Endothelial cell of umbilical vein (primary cell): ENCODE measurements at regions not wholly inside any gene's neighbourhood (a gene's known extent, or its start where the extent isn't known, plus 50 kb on each side); places are given as distances from the start of the nearest gene placed in this dataset.
"Not testable (repeated sequence)": the region's sequence is repeated elsewhere in the genome, so short reads cannot be mapped to it uniquely, and the experiment has no call there.

ENCODE experiments used
- BruUV-seq: library from RNA; stranded (reverse); fragments of 400-500 nt; replicated peaks from 2 replicates; lab custom pipeline; 2021; lab: Mats Ljungman, UMichigan
- CTCF ChIA-PET: fragments of 300-600, 350-600 bp; sonication (Branson Sonifier 250); formaldehyde crosslinking; loops from one replicate; lab custom pipeline; 2021; ENCODE audit warnings: antibody characterized with exemption, inconsistent platforms; lab: Charles Lee
- POLR2A ChIA-PET: fragments of 300-600, 350-600 bp; sonication (Branson Sonifier 250); formaldehyde crosslinking; loops from one replicate; lab custom pipeline; 2021; ENCODE audit warnings: antibody characterized with exemption, inconsistent platforms; lab: Charles Lee
- DNase-seq: peaks from one replicate; pipeline ENCODE4 v3.0.0-alpha.2; 2011; ENCODE audit warnings: low read depth, low spot score
- FAIRE-seq: peaks from 2 replicates; lab custom pipeline; 2011; peaks lifted over from hg19 to GRCh38; lab: Jason Lieb, UNC
- H2AFZ ChIP-seq: 2 replicates; pipeline ENCODE4 v1.6.0; 2012; ENCODE audit warnings: low read depth, low read length, control low read depth, inconsistent platforms
- H3K27ac ChIP-seq: 2 replicates; pipeline ENCODE4 v1.5.1; 2011; ENCODE audit warnings: low read depth, mild to moderate bottlenecking, control low read depth, low read length, moderate library complexity; ENCODE audit not compliant: insufficient read depth
- H3K27me3 ChIP-seq, 2 experiments: 2 replicates each; pipeline versions ENCODE4 v1.6.0 to v1.6.1; 2011; ENCODE audit warnings: low read length in 2 of 2, mixed read lengths in 1 of 2; ENCODE audit not compliant: control insufficient read depth in 2 of 2, insufficient read depth in 2 of 2
- H3K36me3 ChIP-seq, 2 experiments: 2 replicates in 1 of 2; 3 replicates in 1 of 2; pipeline ENCODE4 v1.5.1; 2011; ENCODE audit warnings: low read length in 2 of 2, mild to moderate bottlenecking in 1 of 2, moderate library complexity in 1 of 2; ENCODE audit not compliant: control insufficient read depth in 2 of 2, insufficient read depth in 2 of 2; ENCODE audit errors: extremely low read depth in 1 of 2
- H3K4me1 ChIP-seq: 3 replicates; pipeline ENCODE4 v1.5.1; 2011; ENCODE audit warnings: mild to moderate bottlenecking, low read length; ENCODE audit not compliant: control insufficient read depth, insufficient read depth; ENCODE audit errors: extremely low read depth
- H3K4me2 ChIP-seq: 2 replicates; pipeline ENCODE4 v1.6.1; 2011; ENCODE audit warnings: low read length, control low read depth, mixed read lengths; ENCODE audit not compliant: insufficient read depth
- H3K4me3 ChIP-seq, 3 experiments: fragments of 200-600 bp in 1 of 3; sonication (generic), shearing (Covaris generic) in 1 of 3; replicated peaks in 1 of 3; 2 replicates each; pipeline ENCODE4 v1.5.1; 2011 to 2016; ENCODE audit warnings: control low read depth in 3 of 3, low read length in 3 of 3, mild to moderate bottlenecking in 2 of 3, inconsistent platforms in 1 of 3, low read depth in 1 of 3, moderate library complexity in 1 of 3; ENCODE audit not compliant: insufficient read depth in 1 of 3
- H3K79me2 ChIP-seq: 2 replicates; pipeline ENCODE4 v1.6.0; 2012; ENCODE audit warnings: low read length, inconsistent platforms; ENCODE audit not compliant: control insufficient read depth, insufficient read depth
- H3K9ac ChIP-seq: replicated peaks from 2 replicates; pipeline ENCODE3; 2011; ENCODE audit warnings: low read length, control low read depth; ENCODE audit not compliant: insufficient read depth; ENCODE audit errors: extremely low read depth
- H3K9me1 ChIP-seq: replicated peaks from 3 replicates; pipeline ENCODE4 v1.6.0; 2011; ENCODE audit warnings: mild to moderate bottlenecking, low read length; ENCODE audit not compliant: control insufficient read depth, insufficient read depth; ENCODE audit errors: extremely low read depth
- H3K9me3 ChIP-seq: replicated peaks from 2 replicates; pipeline ENCODE4 v1.5.1; 2012; ENCODE audit warnings: low read length, inconsistent platforms; ENCODE audit not compliant: control insufficient read depth, insufficient read depth
- H4K20me1 ChIP-seq: replicated peaks from 2 replicates; pipeline ENCODE3; 2011; ENCODE audit warnings: mild to moderate bottlenecking, low read length; ENCODE audit not compliant: control insufficient read depth, insufficient read depth; ENCODE audit errors: extremely low read depth
- CTCF ChIP-seq, 2 donors: IDR thresholded peaks; 1 replicate in 1 of 2; 2 replicates in 1 of 2; pipeline ENCODE4 v1.5.1; 2011; ENCODE audit warnings: low read length in 2 of 2, mild to moderate bottlenecking in 2 of 2, moderate library complexity in 2 of 2, control low read depth in 1 of 2, inconsistent platforms in 1 of 2, low read depth in 1 of 2; ENCODE audit not compliant: insufficient read depth in 1 of 2; ENCODE audit errors: extremely low read depth in 1 of 2
- EZH2 ChIP-seq: IDR thresholded peaks from 2 replicates; pipeline ENCODE4 v1.6.1; 2012; ENCODE audit warnings: borderline replicate concordance, low read depth, mild to moderate bottlenecking, moderate library complexity, low read length, inconsistent platforms; ENCODE audit not compliant: severe bottlenecking
- FOS ChIP-seq: IDR thresholded peaks from 2 replicates; pipeline ENCODE4 v1.6.1; 2011; ENCODE audit warnings: mild to moderate bottlenecking, low read length, moderate library complexity, borderline replicate concordance; ENCODE audit not compliant: insufficient read depth
- GATA2 ChIP-seq: IDR thresholded peaks from 2 replicates; pipeline ENCODE4 v1.7.0; 2011; ENCODE audit warnings: low read depth, mild to moderate bottlenecking, moderate library complexity, mixed read lengths, low read length; ENCODE audit not compliant: insufficient read length, insufficient read depth
- JUN ChIP-seq: IDR thresholded peaks from 2 replicates; pipeline ENCODE4 v1.6.1; 2011; ENCODE audit warnings: borderline replicate concordance, low read depth; ENCODE audit not compliant: insufficient read length, insufficient read depth
- MAX ChIP-seq: IDR thresholded peaks from 2 replicates; pipeline ENCODE4 v1.6.1; 2011; ENCODE audit not compliant: insufficient read depth, insufficient read length
- MYC ChIP-seq: IDR thresholded peaks from one replicate; pipeline ENCODE4 v1.6.1; 2011; ENCODE audit warnings: mild to moderate bottlenecking, low read depth, low read length
- POLR2A ChIP-seq: IDR thresholded peaks from 2 replicates; pipeline ENCODE4 v1.6.1; 2012; ENCODE audit warnings: low read depth, mild to moderate bottlenecking, control low read depth, low read length
- POLR2AphosphoS5 ChIP-seq: IDR thresholded peaks from 2 replicates; pipeline ENCODE4 v1.6.1; 2012; ENCODE audit warnings: low read depth, mild to moderate bottlenecking, control low read depth, low read length, moderate library complexity; ENCODE audit not compliant: insufficient read depth
- dilution Hi-C: fragments of 300-500 bp; cut with MboI; formaldehyde crosslinking; loops from one replicate; pipeline ENCODE4 v1.15.0; 2019; ENCODE audit warnings: low sequenced_read_pairs; ENCODE audit not compliant: extremely low pct_ligation_motif_present
- intact Hi-C: fragments of 100-400 bp; cut with micrococcal nuclease; formaldehyde crosslinking; loops from one replicate; pipeline ENCODE4 v1.10.0; 2022

DNA sequence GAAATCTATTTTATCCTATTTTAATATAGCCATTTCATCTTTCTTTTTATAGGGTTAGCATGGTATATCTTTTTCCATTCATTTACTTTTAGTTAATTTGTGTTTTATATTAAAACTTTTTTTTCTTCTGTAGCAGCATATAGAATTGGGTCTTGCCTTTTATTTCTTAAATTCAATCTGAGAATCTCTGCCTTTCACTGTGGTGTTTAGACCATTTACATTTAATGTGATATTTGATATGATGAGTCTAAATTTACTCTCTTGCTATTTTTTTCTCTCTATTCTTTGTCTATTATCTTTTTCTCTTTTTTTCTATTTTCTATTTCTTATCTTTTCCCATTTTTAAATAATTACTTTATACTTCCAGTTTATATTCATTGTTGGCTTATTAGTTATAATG is 105.4 kb upstream of the HAND2 start:
- Histone ChIP-seq H3K4me3 (no peak overlapping the region), H3K27ac (no peak overlapping the region), H3K9ac (no peak overlapping the region), H3K36me3 (no peaks in the 10 kb centered on the region), H3K9me3 (no peaks in the 10 kb centered on the region), H3K4me1 (no peaks in the 10 kb centered on the region), H3K4me2 (no peak overlapping the region), H4K20me1 (no peaks in the 10 kb centered on the region), H3K9me1 (no peaks in the 10 kb centered on the region), H2AFZ (no peak overlapping the region), H3K79me2 (no peaks in the 10 kb centered on the region), H3K27me3 (no peaks in the 10 kb centered on the region)
- no TSS peak for BruUV-seq
- DNase-seq, result no peak
- dilution Hi-C loops, result no loop called here
- ChIA-PET POLR2A (no interaction called here), CTCF (no interaction called here)
- intact Hi-C loops, result no loop called here
- TF ChIP-seq GATA2 (no peak), MYC (no peak), POLR2AphosphoS5 (no peak)
- FAIRE-seq, result no peak

GRCh38 chr4:173626277-173626676 is 96.2 kb upstream of the HAND2 start:
- no peaks in the 10 kb centered on the region for H4K20me1 ChIP-seq
- H2AFZ ChIP-seq, result no peak overlapping the region
- H3K9me1 ChIP-seq, result no peaks in the 10 kb centered on the region
- BruUV-seq, result no TSS peak
- H3K4me3 ChIP-seq, result no peak overlapping the region
- no peaks in the 10 kb centered on the region for H3K4me1 ChIP-seq
- TF ChIP-seq POLR2AphosphoS5 (no peak), CTCF (IDR thresholded peaks at IDR 0.05; ENCODE audit: extremely low read depth in 1 of 2, insufficient read depth in 1 of 2, low read depth in 1 of 2, low read length in 2 of 2) (no peak), FOS (no peak), GATA2 (no peak), MYC (no peak), EZH2 (no peak), MAX (no peak), JUN (no peak), POLR2A (no peak)
- no peak for FAIRE-seq
- intact Hi-C loops (no loop called here), dilution Hi-C loops (no loop called here)
- POLR2A ChIA-PET, result no interaction called here
- H3K36me3 ChIP-seq, result no peaks in the 10 kb centered on the region
- no peaks in the 10 kb centered on the region for H3K79me2 ChIP-seq
- H3K9ac ChIP-seq, result no peak overlapping the region
- no peak overlapping the region for H3K27ac ChIP-seq
- H3K27me3 ChIP-seq, result no peaks in the 10 kb centered on the region
- no peak for DNase-seq
- CTCF ChIA-PET, result no interaction called here
- H3K4me2 ChIP-seq, result no peak overlapping the region
- no peaks in the 10 kb centered on the region for H3K9me3 ChIP-seq

- dilution Hi-C loops, H3K4me2 ChIP-seq, H3K9me1 ChIP-seq, H3K27me3 ChIP-seq, H3K4me1 ChIP-seq, CTCF ChIA-PET, H3K9ac ChIP-seq, H3K27ac ChIP-seq, H3K9me3 ChIP-seq, H3K79me2 ChIP-seq, H3K4me3 ChIP-seq, intact Hi-C loops, POLR2A ChIA-PET, DNase-seq, FAIRE-seq, H4K20me1 ChIP-seq, H3K36me3 ChIP-seq, BruUV-seq, H2AFZ ChIP-seq: not testable (repeated sequence)
Observed at GRCh38 chr4:173618648-173619047, 88.6 kb upstream of the HAND2 start.
